ENCODE measurements at regions not wholly inside any gene's neighbourhood (a gene's known extent, or its start where the extent isn't known, plus 50 kb on each side); places are given as distances from the start of the nearest gene placed in this dataset.

- Histone ChIP-seq H3K27me3 (no peaks in the 10 kb centered on the region), H3K4me3 (no peak overlapping the region), H3K27ac (no peak overlapping the region), H3K36me3 (replicated peaks in 1 of 2) (no peaks in the 10 kb centered on the region), H3K9me3 (replicated peaks in 1 of 3) (no peaks in the 10 kb centered on the region), H3K4me1 (replicated peaks in 1 of 2) (no peaks in the 10 kb centered on the region)
- intact Hi-C loops (cut with DNase I), result no loop called here
- no peak for TF ChIP-seq POLR2A (IDR thresholded peaks at IDR 0.05)
- TF ChIP-seq, protein P1, sequence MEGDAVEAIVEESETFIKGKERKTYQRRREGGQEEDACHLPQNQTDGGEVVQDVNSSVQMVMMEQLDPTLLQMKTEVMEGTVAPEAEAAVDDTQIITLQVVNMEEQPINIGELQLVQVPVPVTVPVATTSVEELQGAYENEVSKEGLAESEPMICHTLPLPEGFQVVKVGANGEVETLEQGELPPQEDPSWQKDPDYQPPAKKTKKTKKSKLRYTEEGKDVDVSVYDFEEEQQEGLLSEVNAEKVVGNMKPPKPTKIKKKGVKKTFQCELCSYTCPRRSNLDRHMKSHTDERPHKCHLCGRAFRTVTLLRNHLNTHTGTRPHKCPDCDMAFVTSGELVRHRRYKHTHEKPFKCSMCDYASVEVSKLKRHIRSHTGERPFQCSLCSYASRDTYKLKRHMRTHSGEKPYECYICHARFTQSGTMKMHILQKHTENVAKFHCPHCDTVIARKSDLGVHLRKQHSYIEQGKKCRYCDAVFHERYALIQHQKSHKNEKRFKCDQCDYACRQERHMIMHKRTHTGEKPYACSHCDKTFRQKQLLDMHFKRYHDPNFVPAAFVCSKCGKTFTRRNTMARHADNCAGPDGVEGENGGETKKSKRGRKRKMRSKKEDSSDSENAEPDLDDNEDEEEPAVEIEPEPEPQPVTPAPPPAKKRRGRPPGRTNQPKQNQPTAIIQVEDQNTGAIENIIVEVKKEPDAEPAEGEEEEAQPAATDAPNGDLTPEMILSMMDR (IDR thresholded peaks at IDR 0.05), result no peak
- no peak for DNase-seq
- WGBS, 4 donors, result 62 to 82% (median 72%) methylated on average over 4 of the region's 4 CpGs
Observed at GRCh38 chr5:158435161-158435616, 576.2 kb upstream of the CLINT1 start.

DNA sequence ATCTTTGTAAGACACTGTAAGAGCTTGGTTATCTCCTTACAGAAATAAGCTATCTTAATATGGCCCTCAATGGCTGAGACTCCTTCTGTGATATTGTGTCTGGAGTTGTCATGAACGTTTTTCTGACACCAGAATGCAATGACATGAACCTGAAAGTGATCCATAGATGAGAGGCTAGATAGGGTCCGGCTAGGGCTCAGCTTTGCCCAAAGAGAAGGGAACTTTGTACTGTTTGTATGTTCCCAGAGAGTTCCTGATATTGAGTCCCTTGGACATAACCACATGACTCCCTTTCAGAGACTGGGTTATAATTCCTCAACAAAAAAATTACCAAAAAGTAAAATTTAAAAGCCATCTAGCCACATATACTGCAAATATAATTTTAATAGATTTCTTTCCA lies 575.8 kb upstream of the CLINT1 start:
- no peak for DNase-seq
- Histone ChIP-seq H3K4me3 (no peak overlapping the region), H3K27ac (no peak overlapping the region), H3K4me1 (replicated peaks in 1 of 2) (no peaks in the 10 kb centered on the region), H3K9me3 (replicated peaks in 1 of 3) (no peaks in the 10 kb centered on the region), H3K36me3 (replicated peaks in 1 of 2) (no peaks in the 10 kb centered on the region), H3K27me3 (no peaks in the 10 kb centered on the region)
- 38 to 49% (median 42%) methylated on average over 2 of the region's 2 CpGs for WGBS, 4 donors
- intact Hi-C loops (cut with DNase I), result no loop called here
- no peak for TF ChIP-seq POLR2A (IDR thresholded peaks at IDR 0.05)
- TF ChIP-seq, protein P1 (IDR thresholded peaks at IDR 0.05), result no peak

GRCh38 chr5:158433634-158434033 lies 574.7 kb upstream of the CLINT1 start:
- H3K9me3 ChIP-seq (replicated peaks in 1 of 3), result no peaks in the 10 kb centered on the region
- no peaks in the 10 kb centered on the region for H3K4me1 ChIP-seq (replicated peaks in 1 of 2)
- no peak overlapping the region for H3K27ac ChIP-seq
- 41 to 52% (median 46%) methylated on average over 1 of the region's 1 CpG for WGBS, 4 donors
- TF ChIP-seq, protein P1 (IDR thresholded peaks at IDR 0.05), result no peak
- TF ChIP-seq POLR2A (IDR thresholded peaks at IDR 0.05), result no peak
- no peaks in the 10 kb centered on the region for H3K36me3 ChIP-seq (replicated peaks in 1 of 2)
- H3K4me3 ChIP-seq, result no peak overlapping the region
- intact Hi-C loops (cut with DNase I), result no loop called here
- H3K27me3 ChIP-seq, result no peaks in the 10 kb centered on the region
- DNase-seq, result no peak

- H3K4me1 ChIP-seq (replicated peaks in 1 of 2), result no peaks in the 10 kb centered on the region
- DNase-seq, result no peak
- H3K36me3 ChIP-seq (replicated peaks in 1 of 2), result no peaks in the 10 kb centered on the region
- TF ChIP-seq, protein P1 (IDR thresholded peaks at IDR 0.05), result no peak
- no peak for TF ChIP-seq POLR2A (IDR thresholded peaks at IDR 0.05)
- WGBS, 4 donors, result 90 to 100% (median 97%) methylated on average over 1 of the region's 1 CpG
- H3K9me3 ChIP-seq (replicated peaks in 1 of 3), result no peaks in the 10 kb centered on the region
- H3K4me3 ChIP-seq, result no peak overlapping the region
- intact Hi-C loops (cut with DNase I), result no loop called here
- H3K27me3 ChIP-seq, result no peaks in the 10 kb centered on the region
- no peak overlapping the region for H3K27ac ChIP-seq
Observed at GRCh38 chr5:158431369-158432029, 572.6 kb upstream of the CLINT1 start.

All from adrenal gland (tissue), 9 donors.